GM23338 (cell line): ENCODE measurements at regions not wholly inside any gene's neighbourhood (a gene's known extent, or its start where the extent isn't known, plus 50 kb on each side); places are given as distances from the start of the nearest gene placed in this dataset.

Experiments used
- ATAC-seq: fragments of 200-7000 bp; cut with Tn5 transposase; 3 replicates; pipeline ENCODE4 v1.9.1; 2020
- DNase-seq: peaks from one replicate; pipeline ENCODE4 v3.0.0-alpha.2; 2015; ENCODE audit warnings: low spot score
- H2AFZ ChIP-seq: fragments of 200-600 bp; sonication (generic); 2 replicates; pipeline ENCODE4 v1.8.0; 2016; ENCODE audit warnings: antibody characterized with exemption, mild to moderate bottlenecking, moderate library complexity
- H3F3A ChIP-seq: fragments of 200-600 bp; sonication (generic); replicated peaks from 2 replicates; pipeline ENCODE4 v1.8.0; 2017; ENCODE audit warnings: antibody characterized with exemption, mixed run types, low read depth
- H3K27ac ChIP-seq: fragments of 200-600 bp; sonication (generic); 2 replicates; pipeline ENCODE4 v1.6.1; 2016; ENCODE audit warnings: low read depth
- H3K27me3 ChIP-seq: fragments of 200-600 bp; sonication (generic); 2 replicates; pipeline ENCODE4 v1.8.0; 2016; ENCODE audit warnings: mild to moderate bottlenecking, mixed run types, moderate library complexity; ENCODE audit not compliant: insufficient read depth
- H3K36me3 ChIP-seq: fragments of 200-600 bp; sonication (generic); 2 replicates; pipeline ENCODE4 v1.8.0; 2016; ENCODE audit warnings: mild to moderate bottlenecking; ENCODE audit not compliant: insufficient read depth
- H3K4me1 ChIP-seq: fragments of 200-600 bp; sonication (generic); 2 replicates; pipeline ENCODE4 v1.8.0; 2016; ENCODE audit warnings: mild to moderate bottlenecking, moderate library complexity; ENCODE audit not compliant: insufficient read depth
- H3K4me2 ChIP-seq: fragments of 200-600 bp; sonication (generic); 2 replicates; pipeline ENCODE4 v1.7.1; 2017; ENCODE audit warnings: mixed run types
- H3K4me3 ChIP-seq: fragments of 200-600 bp; sonication (generic); 2 replicates; pipeline ENCODE4 v1.6.1; 2016; ENCODE audit warnings: mixed run types
- H3K79me2 ChIP-seq: fragments of 200-600 bp; sonication (generic); replicated peaks from 2 replicates; pipeline ENCODE4 v1.8.0; 2017; ENCODE audit warnings: mild to moderate bottlenecking; ENCODE audit not compliant: insufficient read depth
- H3K9me2 ChIP-seq: fragments of 200-600 bp; sonication (generic); 2 replicates; pipeline ENCODE4 v1.8.0; 2017; ENCODE audit not compliant: insufficient read depth
- H4K20me1 ChIP-seq: fragments of 200-600 bp; sonication (generic); replicated peaks from 2 replicates; pipeline ENCODE4 v1.8.0; 2017; ENCODE audit warnings: mild to moderate bottlenecking; ENCODE audit not compliant: insufficient read depth
- H3K27ac Mint-ChIP-seq: 2 replicates; pipeline ENCODE4 v1.8.0; 2020; ENCODE audit warnings: inconsistent platforms, mild to moderate bottlenecking, moderate library complexity, mixed read lengths
- H3K27me3 Mint-ChIP-seq: 3 replicates; pipeline ENCODE4 v1.8.0; 2022; ENCODE audit warnings: low read depth, mild to moderate bottlenecking, moderate library complexity, mixed read lengths, inconsistent platforms; ENCODE audit not compliant: insufficient read depth, poor library complexity
- H3K36me3 Mint-ChIP-seq: 3 replicates; pipeline ENCODE4 v1.8.0; 2021; ENCODE audit warnings: low read depth, mild to moderate bottlenecking, inconsistent platforms, moderate library complexity, mixed read lengths
- H3K4me1 Mint-ChIP-seq: 3 replicates; pipeline ENCODE4 v1.8.0; 2020; ENCODE audit warnings: mild to moderate bottlenecking, inconsistent platforms, mixed read lengths
- H3K4me3 Mint-ChIP-seq: 3 replicates; pipeline ENCODE4 v1.8.0; 2021; ENCODE audit warnings: moderate library complexity, mild to moderate bottlenecking, inconsistent platforms, mixed read lengths
- H3K9me3 Mint-ChIP-seq: 3 replicates; pipeline ENCODE4 v1.8.0; 2020; ENCODE audit warnings: moderate library complexity, mild to moderate bottlenecking, inconsistent platforms, mixed read lengths
- CREB1 ChIP-seq: fragments of 250-450 bp; sonication (Bioruptor Pico); IDR thresholded peaks from 2 replicates; pipeline ENCODE4 v1.5.0; 2020; ENCODE audit warnings: low read depth, mild to moderate bottlenecking, moderate library complexity
- EZH2 ChIP-seq: fragments of 200-600 bp; sonication (generic); IDR thresholded peaks from one replicate; pipeline ENCODE4 v1.8.0; 2017; ENCODE audit warnings: antibody characterized with exemption, mild to moderate bottlenecking, low read depth; ENCODE audit not compliant: unreplicated experiment
- JUNB ChIP-seq: IDR thresholded peaks from one replicate; pipeline ENCODE4 v1.6.1; 2016; ENCODE audit warnings: antibody characterized with exemption; ENCODE audit not compliant: unreplicated experiment
- NANOG ChIP-seq: IDR thresholded peaks from 2 replicates; pipeline ENCODE4 v1.6.1; 2016; ENCODE audit warnings: antibody characterized with exemption, borderline replicate concordance
- POLR2AphosphoS5 ChIP-seq: IDR thresholded peaks from 2 replicates; pipeline ENCODE4 v1.6.1; 2016; ENCODE audit warnings: antibody characterized with exemption, low read depth
- STAT1 ChIP-seq: IDR thresholded peaks from one replicate; pipeline ENCODE4 v1.6.1; 2016; ENCODE audit warnings: antibody characterized with exemption; ENCODE audit not compliant: unreplicated experiment
- ZNF114 ChIP-seq: fragments of 250-450 bp; sonication (Bioruptor Pico); IDR thresholded peaks from 2 replicates; pipeline ENCODE4 v1.5.0; 2020; ENCODE audit warnings: mild to moderate bottlenecking, moderate library complexity
- ZNF331 ChIP-seq: fragments of 250-450 bp; sonication (Bioruptor Pico); IDR thresholded peaks from 2 replicates; pipeline ENCODE4 v1.5.0; 2020; ENCODE audit warnings: low read depth, mild to moderate bottlenecking, moderate library complexity
- TF ChIP-seq, protein P1 (sequence below): fragments of 250-450 bp; sonication (Bioruptor Pico); IDR thresholded peaks from 2 replicates; pipeline ENCODE4 v1.5.0; 2020; ENCODE audit warnings: mild to moderate bottlenecking, moderate library complexity

GRCh38 chr20:63139356-63139755, 76.6 kb downstream of the YTHDF1 start (continued):
- TF ChIP-seq, protein P1, sequence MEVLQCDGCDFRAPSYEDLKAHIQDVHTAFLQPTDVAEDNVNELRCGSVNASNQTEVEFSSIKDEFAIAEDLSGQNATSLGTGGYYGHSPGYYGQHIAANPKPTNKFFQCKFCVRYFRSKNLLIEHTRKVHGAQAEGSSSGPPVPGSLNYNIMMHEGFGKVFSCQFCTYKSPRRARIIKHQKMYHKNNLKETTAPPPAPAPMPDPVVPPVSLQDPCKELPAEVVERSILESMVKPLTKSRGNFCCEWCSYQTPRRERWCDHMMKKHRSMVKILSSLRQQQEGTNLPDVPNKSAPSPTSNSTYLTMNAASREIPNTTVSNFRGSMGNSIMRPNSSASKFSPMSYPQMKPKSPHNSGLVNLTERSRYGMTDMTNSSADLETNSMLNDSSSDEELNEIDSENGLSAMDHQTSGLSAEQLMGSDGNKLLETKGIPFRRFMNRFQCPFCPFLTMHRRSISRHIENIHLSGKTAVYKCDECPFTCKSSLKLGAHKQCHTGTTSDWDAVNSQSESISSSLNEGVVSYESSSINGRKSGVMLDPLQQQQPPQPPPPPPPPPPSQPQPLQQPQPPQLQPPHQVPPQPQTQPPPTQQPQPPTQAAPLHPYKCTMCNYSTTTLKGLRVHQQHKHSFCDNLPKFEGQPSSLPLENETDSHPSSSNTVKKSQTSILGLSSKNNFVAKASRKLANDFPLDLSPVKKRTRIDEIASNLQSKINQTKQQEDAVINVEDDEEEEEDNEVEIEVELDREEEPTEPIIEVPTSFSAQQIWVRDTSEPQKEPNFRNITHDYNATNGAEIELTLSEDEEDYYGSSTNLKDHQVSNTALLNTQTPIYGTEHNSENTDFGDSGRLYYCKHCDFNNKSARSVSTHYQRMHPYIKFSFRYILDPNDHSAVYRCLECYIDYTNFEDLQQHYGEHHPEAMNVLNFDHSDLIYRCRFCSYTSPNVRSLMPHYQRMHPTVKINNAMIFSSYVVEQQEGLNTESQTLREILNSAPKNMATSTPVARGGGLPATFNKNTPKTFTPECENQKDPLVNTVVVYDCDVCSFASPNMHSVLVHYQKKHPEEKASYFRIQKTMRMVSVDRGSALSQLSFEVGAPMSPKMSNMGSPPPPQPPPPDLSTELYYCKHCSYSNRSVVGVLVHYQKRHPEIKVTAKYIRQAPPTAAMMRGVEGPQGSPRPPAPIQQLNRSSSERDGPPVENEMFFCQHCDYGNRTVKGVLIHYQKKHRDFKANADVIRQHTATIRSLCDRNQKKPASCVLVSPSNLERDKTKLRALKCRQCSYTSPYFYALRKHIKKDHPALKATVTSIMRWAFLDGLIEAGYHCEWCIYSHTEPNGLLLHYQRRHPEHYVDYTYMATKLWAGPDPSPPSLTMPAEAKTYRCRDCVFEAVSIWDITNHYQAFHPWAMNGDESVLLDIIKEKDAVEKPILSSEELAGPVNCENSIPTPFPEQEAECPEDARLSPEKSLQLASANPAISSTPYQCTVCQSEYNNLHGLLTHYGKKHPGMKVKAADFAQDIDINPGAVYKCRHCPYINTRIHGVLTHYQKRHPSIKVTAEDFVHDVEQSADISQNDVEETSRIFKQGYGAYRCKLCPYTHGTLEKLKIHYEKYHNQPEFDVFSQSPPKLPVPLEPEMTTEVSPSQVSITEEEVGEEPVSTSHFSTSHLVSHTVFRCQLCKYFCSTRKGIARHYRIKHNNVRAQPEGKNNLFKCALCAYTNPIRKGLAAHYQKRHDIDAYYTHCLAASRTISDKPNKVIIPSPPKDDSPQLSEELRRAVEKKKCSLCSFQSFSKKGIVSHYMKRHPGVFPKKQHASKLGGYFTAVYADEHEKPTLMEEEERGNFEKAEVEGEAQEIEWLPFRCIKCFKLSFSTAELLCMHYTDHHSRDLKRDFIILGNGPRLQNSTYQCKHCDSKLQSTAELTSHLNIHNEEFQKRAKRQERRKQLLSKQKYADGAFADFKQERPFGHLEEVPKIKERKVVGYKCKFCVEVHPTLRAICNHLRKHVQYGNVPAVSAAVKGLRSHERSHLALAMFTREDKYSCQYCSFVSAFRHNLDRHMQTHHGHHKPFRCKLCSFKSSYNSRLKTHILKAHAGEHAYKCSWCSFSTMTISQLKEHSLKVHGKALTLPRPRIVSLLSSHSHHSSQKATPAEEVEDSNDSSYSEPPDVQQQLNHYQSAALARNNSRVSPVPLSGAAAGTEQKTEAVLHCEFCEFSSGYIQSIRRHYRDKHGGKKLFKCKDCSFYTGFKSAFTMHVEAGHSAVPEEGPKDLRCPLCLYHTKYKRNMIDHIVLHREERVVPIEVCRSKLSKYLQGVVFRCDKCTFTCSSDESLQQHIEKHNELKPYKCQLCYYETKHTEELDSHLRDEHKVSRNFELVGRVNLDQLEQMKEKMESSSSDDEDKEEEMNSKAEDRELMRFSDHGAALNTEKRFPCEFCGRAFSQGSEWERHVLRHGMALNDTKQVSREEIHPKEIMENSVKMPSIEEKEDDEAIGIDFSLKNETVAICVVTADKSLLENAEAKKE (CRISPR knock-in tag) = no peak
- TF ChIP-seq STAT1 (no peak), ZNF331 (no peak), JUNB (no peak), EZH2 (no peak), NANOG (no peak)

- no peaks in the 10 kb centered on the region for H3K36me3 ChIP-seq
- Mint-ChIP-seq H3K27ac (no peak overlapping the region), H3K4me1 (peaks cover 5% of the 10 kb centered on the region; the same call in 1 of the 3 replicates), H3K9me3 (peaks cover 4% of the 10 kb centered on the region; the same call in 2 of the 3 replicates), H3K27me3 (no peaks in the 10 kb centered on the region), H3K4me3 (no peak overlapping the region), H3K36me3 (no peaks in the 10 kb centered on the region)
- no peaks in the 10 kb centered on the region for H3K27me3 ChIP-seq
- H3F3A ChIP-seq = 0 out of 2 replicates have a peak, but pooled peaks cover 7% of the 10 kb centered on the region
- no peaks in the 10 kb centered on the region for H3K79me2 ChIP-seq
- H3K9me2 ChIP-seq = 0 out of 2 replicates have a peak, but pooled peaks cover 2% of the 10 kb centered on the region
- H3K4me2 ChIP-seq = no peak overlapping the region
- peak overlapping the region; percentile 38; the same call in 1 of the 2 replicates for H2AFZ ChIP-seq
- H3K4me3 ChIP-seq = no peak overlapping the region
- H3K4me1 ChIP-seq = peaks cover 4% of the 10 kb centered on the region; the same call in 1 of the 2 replicates
- ATAC-seq (no peak), DNase-seq (no peak)
- no peak overlapping the region for H3K27ac ChIP-seq
- no peaks in the 10 kb centered on the region for H4K20me1 ChIP-seq
- TF ChIP-seq, protein P1 (CRISPR knock-in tag) = no peak
- TF ChIP-seq ZNF331 (no peak), STAT1 (no peak), CREB1 (CRISPR knock-in tag) (no peak), POLR2AphosphoS5 (no peak), ZNF114 (CRISPR knock-in tag) (no peak), JUNB (no peak)
These were observed 77.0 kb downstream of the YTHDF1 start for GRCh38 chr20:63138855-63139341.
